Hindlimb muscle (tissue), 1 donor: ENCODE measurements at regions not wholly inside any gene's neighbourhood (a gene's known extent, or its start where the extent isn't known, plus 50 kb on each side); places are given as distances from the start of the nearest gene placed in this dataset.

Source experiments
- DNase-seq: peaks from one replicate; pipeline ENCODE4 v3.0.0-alpha.2; 2013

GRCh38 chrX:39900777-39901170 is 197.0 kb downstream of the BCOR start:
- no peak for DNase-seq

- no peak for DNase-seq
Measured at GRCh38 chrX:39903343-39903742, 194.4 kb downstream of the BCOR start.

- DNase-seq: no peak
Measured at GRCh38 chrX:39903937-39904336, 193.8 kb downstream of the BCOR start.

- no peak for DNase-seq
Measured at GRCh38 chrX:39904816-39905537, 192.8 kb downstream of the BCOR start.

- DNase-seq: no peak
Measured at GRCh38 chrX:39905538-39905891, 192.2 kb downstream of the BCOR start.

GRCh38 chrX:39905946-39906345 is 191.8 kb downstream of the BCOR start:
- no peak for DNase-seq

GRCh38 chrX:39907964-39908661 is 189.6 kb downstream of the BCOR start:
- no peak for DNase-seq

- no peak for DNase-seq
Measured at GRCh38 chrX:39909996-39910395, 187.8 kb downstream of the BCOR start.

GRCh38 chrX:39910651-39911050 is 187.1 kb downstream of the BCOR start:
- DNase-seq: no peak

GRCh38 chrX:39911278-39911897 is 186.4 kb downstream of the BCOR start:
- DNase-seq: no peak

- no peak for DNase-seq
Measured at GRCh38 chrX:39912126-39912525, 185.6 kb downstream of the BCOR start.

- no peak for DNase-seq
Measured at GRCh38 chrX:39915081-39915480, 182.7 kb downstream of the BCOR start.

GRCh38 chrX:39915596-39915995 is 182.2 kb downstream of the BCOR start:
- no peak for DNase-seq

- no peak for DNase-seq
Measured at GRCh38 chrX:39921838-39922237, 175.9 kb downstream of the BCOR start.

- DNase-seq: no peak
Measured at GRCh38 chrX:39922488-39922887, 175.3 kb downstream of the BCOR start.

- DNase-seq: no peak
Measured at GRCh38 chrX:39922926-39923325, 174.8 kb downstream of the BCOR start.

- no peak for DNase-seq
Measured at GRCh38 chrX:39927380-39927779, 170.4 kb downstream of the BCOR start.

GRCh38 chrX:39928704-39929378 is 168.9 kb downstream of the BCOR start:
- DNase-seq: no peak

- DNase-seq: no peak
Measured at GRCh38 chrX:39929379-39930025, 168.3 kb downstream of the BCOR start.

- peak; percentile 50 for DNase-seq
Measured at GRCh38 chrX:39930786-39931528, 166.8 kb downstream of the BCOR start.

GRCh38 chrX:39931529-39932282 is 166.1 kb downstream of the BCOR start:
- no peak for DNase-seq
